ENCODE measurements at regions not wholly inside any gene's neighbourhood (a gene's known extent, or its start where the extent isn't known, plus 50 kb on each side); places are given as distances from the start of the nearest gene placed in this dataset.
A peak's percentile ranks its signal among the peaks of the same experiment; 100 is the strongest.

GRCh38 chr22:47589271-47590250 is 827.1 kb downstream of the TBC1D22A start:
- Mint-ChIP-seq H3K36me3 (no peaks in the 10 kb centered on the region), H3K27me3 (peaks cover 0 to 23% (median 6%) of the 10 kb centered on the region in 5 donors), H3K4me1 (no peaks in the 10 kb centered on the region), H3K9me3 (peaks cover 0 to 6% (median 0%) of the 10 kb centered on the region in 9 donors), H3K4me3 (no peak overlapping the region), H3K27ac (no peak overlapping the region)
- ATAC-seq, result no peak
- DNase-seq, result no peak
- POLR2A ChIA-PET, result no interaction called here

GRCh38 chr22:47588578-47588960 is 826.1 kb downstream of the TBC1D22A start:
- H3K4me1 Mint-ChIP-seq, result no peaks in the 10 kb centered on the region
- peaks cover 0 to 11% (median 6%) of the 10 kb centered on the region in 9 donors for H3K9me3 Mint-ChIP-seq
- ATAC-seq, result no peak
- H3K36me3 Mint-ChIP-seq, result no peaks in the 10 kb centered on the region
- no peak for DNase-seq
- H3K27me3 Mint-ChIP-seq, result peaks cover 0 to 23% (median 6%) of the 10 kb centered on the region in 5 donors
- no peak overlapping the region for H3K4me3 Mint-ChIP-seq
- POLR2A ChIA-PET, result no interaction called here
- H3K27ac Mint-ChIP-seq, result no peak overlapping the region

- DNase-seq, result no peak
- Mint-ChIP-seq H3K27me3 (peaks cover 0 to 23% (median 6%) of the 10 kb centered on the region in 5 donors), H3K36me3 (no peaks in the 10 kb centered on the region), H3K27ac (peak overlapping the region in 1 of 10 donors; percentile 34), H3K4me3 (no peak overlapping the region), H3K9me3 (peaks cover 0 to 14% (median 6%) of the 10 kb centered on the region in 9 donors), H3K4me1 (no peaks in the 10 kb centered on the region)
- no peak for ATAC-seq
- POLR2A ChIA-PET, result no interaction called here
These were observed 825.6 kb downstream of the TBC1D22A start for GRCh38 chr22:47587861-47588577.

GRCh38 chr22:47587361-47587760 is 824.9 kb downstream of the TBC1D22A start:
- peaks cover 0 to 19% (median 6%) of the 10 kb centered on the region in 5 donors for H3K27me3 Mint-ChIP-seq
- DNase-seq (no peak), ATAC-seq (no peak)
- H3K4me3 Mint-ChIP-seq, result no peak overlapping the region
- POLR2A ChIA-PET, result no interaction called here
- H3K4me1 Mint-ChIP-seq, result no peaks in the 10 kb centered on the region
- no peaks in the 10 kb centered on the region for H3K36me3 Mint-ChIP-seq
- H3K9me3 Mint-ChIP-seq, result peaks cover 0 to 14% (median 6%) of the 10 kb centered on the region in 9 donors
- H3K27ac Mint-ChIP-seq, result no peak overlapping the region

GRCh38 chr22:47586946-47587345 is 824.5 kb downstream of the TBC1D22A start:
- Mint-ChIP-seq H3K4me3 (no peak overlapping the region), H3K27me3 (peaks cover 0 to 19% (median 6%) of the 10 kb centered on the region in 5 donors)
- POLR2A ChIA-PET, result no interaction called here

GRCh38 chr22:47586038-47586437 is 823.6 kb downstream of the TBC1D22A start:
- no peak overlapping the region for H3K4me3 Mint-ChIP-seq
- no peak overlapping the region for H3K27ac Mint-ChIP-seq
- no peaks in the 10 kb centered on the region for H3K36me3 Mint-ChIP-seq
- peaks cover 0 to 21% (median 6%) of the 10 kb centered on the region in 9 donors for H3K9me3 Mint-ChIP-seq
- no peak for DNase-seq
- no peak for ATAC-seq
- POLR2A ChIA-PET, result no interaction called here
- peaks cover 0 to 19% (median 6%) of the 10 kb centered on the region in 5 donors for H3K27me3 Mint-ChIP-seq
- H3K4me1 Mint-ChIP-seq, result no peaks in the 10 kb centered on the region

More at GRCh38 chr22:47586946-47587345, 824.5 kb downstream of the TBC1D22A start:
- ATAC-seq (no peak), DNase-seq (no peak)
- no peaks in the 10 kb centered on the region for H3K36me3 Mint-ChIP-seq
- H3K4me1 Mint-ChIP-seq, result no peaks in the 10 kb centered on the region
- H3K27ac Mint-ChIP-seq, result no peak overlapping the region
- H3K9me3 Mint-ChIP-seq, result peaks cover 0 to 14% (median 6%) of the 10 kb centered on the region in 9 donors

GRCh38 chr22:47583959-47584562 is 821.6 kb downstream of the TBC1D22A start:
- no peaks in the 10 kb centered on the region for H3K4me1 Mint-ChIP-seq
- H3K9me3 Mint-ChIP-seq, result peaks cover 0 to 21% (median 6%) of the 10 kb centered on the region in 9 donors
- POLR2A ChIA-PET, result no interaction called here
- DNase-seq (no peak), ATAC-seq (no peak)
- H3K27me3 Mint-ChIP-seq, result peaks cover 0 to 10% (median 4%) of the 10 kb centered on the region in 5 donors
- H3K27ac Mint-ChIP-seq, result no peak overlapping the region
- H3K36me3 Mint-ChIP-seq, result no peaks in the 10 kb centered on the region
- H3K4me3 Mint-ChIP-seq, result no peak overlapping the region

GRCh38 chr22:47582067-47582466 is 819.6 kb downstream of the TBC1D22A start:
- Mint-ChIP-seq H3K36me3 (no peaks in the 10 kb centered on the region), H3K27me3 (peaks cover 0 to 8% (median 7%) of the 10 kb centered on the region in 5 donors), H3K27ac (no peak overlapping the region), H3K4me3 (no peak overlapping the region), H3K4me1 (no peaks in the 10 kb centered on the region), H3K9me3 (peaks cover 0 to 21% (median 6%) of the 10 kb centered on the region in 9 donors)
- ATAC-seq (no peak), DNase-seq (no peak)
- POLR2A ChIA-PET, result no interaction called here

- DNase-seq (no peak), ATAC-seq (no peak)
- H3K9me3 Mint-ChIP-seq, result peaks cover 0 to 21% (median 5%) of the 10 kb centered on the region in 9 donors
- no peaks in the 10 kb centered on the region for H3K36me3 Mint-ChIP-seq
- POLR2A ChIA-PET, result no interaction called here
- H3K27me3 Mint-ChIP-seq, result peaks cover 0 to 17% (median 10%) of the 10 kb centered on the region in 5 donors
- no peak overlapping the region for H3K27ac Mint-ChIP-seq
- no peak overlapping the region for H3K4me3 Mint-ChIP-seq
- no peaks in the 10 kb centered on the region for H3K4me1 Mint-ChIP-seq
These were observed 817.7 kb downstream of the TBC1D22A start for GRCh38 chr22:47580121-47580520.

- H3K36me3 Mint-ChIP-seq, result no peaks in the 10 kb centered on the region
- H3K27me3 Mint-ChIP-seq, result peaks cover 0 to 27% (median 15%) of the 10 kb centered on the region in 5 donors
- no peak overlapping the region for H3K4me3 Mint-ChIP-seq
- POLR2A ChIA-PET, result no interaction called here
- peaks cover 0 to 8% (median 0%) of the 10 kb centered on the region in 9 donors for H3K9me3 Mint-ChIP-seq
- H3K4me1 Mint-ChIP-seq, result no peaks in the 10 kb centered on the region
- no peak overlapping the region for H3K27ac Mint-ChIP-seq
- ATAC-seq (no peak), DNase-seq (no peak)
These were observed 814.5 kb downstream of the TBC1D22A start for GRCh38 chr22:47576908-47577307.

GRCh38 chr22:47575291-47575690 is 812.8 kb downstream of the TBC1D22A start:
- H3K9me3 Mint-ChIP-seq, result no peaks in the 10 kb centered on the region
- H3K4me3 Mint-ChIP-seq, result no peak overlapping the region
- H3K36me3 Mint-ChIP-seq, result no peaks in the 10 kb centered on the region
- peaks cover 0 to 27% (median 14%) of the 10 kb centered on the region in 5 donors for H3K27me3 Mint-ChIP-seq
- peak in 1 of 10 donors; percentile 0 for DNase-seq
- no peak for ATAC-seq
- no peaks in the 10 kb centered on the region for H3K4me1 Mint-ChIP-seq
- H3K27ac Mint-ChIP-seq, result no peak overlapping the region
- POLR2A ChIA-PET, result no interaction called here

- peaks cover 0 to 27% (median 12%) of the 10 kb centered on the region in 5 donors for H3K27me3 Mint-ChIP-seq
- no peaks in the 10 kb centered on the region for H3K4me1 Mint-ChIP-seq
- H3K36me3 Mint-ChIP-seq, result no peaks in the 10 kb centered on the region
- DNase-seq (peak in 1 of 10 donors; percentile 0), ATAC-seq (no peak)
- H3K4me3 Mint-ChIP-seq, result no peak overlapping the region
- POLR2A ChIA-PET, result no interaction called here
- H3K9me3 Mint-ChIP-seq, result no peaks in the 10 kb centered on the region
- no peak overlapping the region for H3K27ac Mint-ChIP-seq
These were observed 812.1 kb downstream of the TBC1D22A start for GRCh38 chr22:47574556-47574955.

GRCh38 chr22:47573141-47573540 is 810.7 kb downstream of the TBC1D22A start:
- H3K27ac Mint-ChIP-seq, result peak overlapping the region in 1 of 10 donors; percentile 44
- H3K27me3 Mint-ChIP-seq, result peaks cover 0 to 27% (median 11%) of the 10 kb centered on the region in 5 donors
- ATAC-seq, result no peak
- POLR2A ChIA-PET, result no interaction called here
- H3K4me3 Mint-ChIP-seq, result no peak overlapping the region
- no peaks in the 10 kb centered on the region for H3K4me1 Mint-ChIP-seq
- no peaks in the 10 kb centered on the region for H3K9me3 Mint-ChIP-seq
- no peak for DNase-seq
- H3K36me3 Mint-ChIP-seq, result no peaks in the 10 kb centered on the region

All from naive thymus-derived CD8-positive, alpha-beta T cell (primary cell).